ENCODE measurements at regions not wholly inside any gene's neighbourhood (a gene's known extent, or its start where the extent isn't known, plus 50 kb on each side); places are given as distances from the start of the nearest gene placed in this dataset.

GRCh38 chr18:40048253-40048652, 1906.8 kb upstream of the PIK3C3 start:
- Histone ChIP-seq H3K27ac (ENCODE audit: insufficient read depth, low read depth, low read length) (no peak overlapping the region), H3K4me1 (ENCODE audit: control insufficient read depth, extremely low read depth, insufficient read depth, low read length) (no peaks in the 10 kb centered on the region), H3K4me2 (ENCODE audit: insufficient read depth, low read length) (no peak overlapping the region), H3K9ac (replicated peaks; ENCODE audit: extremely low read depth, insufficient read depth, low read length) (no peak overlapping the region), H3K9me1 (replicated peaks; ENCODE audit: control insufficient read depth, extremely low read depth, insufficient read depth, low read length) (no peaks in the 10 kb centered on the region), H3K79me2 (ENCODE audit: control insufficient read depth, insufficient read depth, low read length) (no peaks in the 10 kb centered on the region), H2AFZ (ENCODE audit: low read depth, low read length) (no peak overlapping the region), H4K20me1 (replicated peaks; ENCODE audit: control insufficient read depth, extremely low read depth, insufficient read depth, low read length) (no peaks in the 10 kb centered on the region), H3K27me3 (ENCODE audit: control insufficient read depth in 2 of 2, insufficient read depth in 2 of 2, low read length in 2 of 2) (no peaks in the 10 kb centered on the region), H3K36me3 (ENCODE audit: control insufficient read depth in 2 of 2, extremely low read depth in 1 of 2, insufficient read depth in 2 of 2, low read length in 2 of 2) (no peaks in the 10 kb centered on the region), H3K9me3 (replicated peaks; ENCODE audit: control insufficient read depth, insufficient read depth, low read length) (no peaks in the 10 kb centered on the region), H3K4me3 (replicated peaks in 1 of 3; ENCODE audit: insufficient read depth in 1 of 3, low read depth in 1 of 3, low read length in 3 of 3) (no peak overlapping the region)
- dilution Hi-C loops (cut with MboI; ENCODE audit: extremely low pct_ligation_motif_present, low sequenced_read_pairs): no loop called here
- DNase-seq (ENCODE audit: low read depth, low spot score): no peak
- CTCF ChIA-PET: no interaction called here
- no peak for TF ChIP-seq POLR2A (IDR thresholded peaks at IDR 0.05; ENCODE audit: low read depth, low read length)
- POLR2A ChIA-PET: no interaction called here
- intact Hi-C loops (cut with micrococcal nuclease): no loop called here
- no peak for FAIRE-seq
- BruUV-seq (replicated peaks): no TSS peak

GRCh38 chr18:40046596-40046995, 1908.4 kb upstream of the PIK3C3 start:
- DNase-seq (ENCODE audit: low read depth, low spot score) (no peak), FAIRE-seq (no peak)
- Histone ChIP-seq H3K4me3 (replicated peaks in 1 of 3; ENCODE audit: insufficient read depth in 1 of 3, low read depth in 1 of 3, low read length in 3 of 3) (no peak overlapping the region), H3K27me3 (ENCODE audit: control insufficient read depth in 2 of 2, insufficient read depth in 2 of 2, low read length in 2 of 2) (no peaks in the 10 kb centered on the region), H3K4me2 (ENCODE audit: insufficient read depth, low read length) (no peak overlapping the region), H3K27ac (ENCODE audit: insufficient read depth, low read depth, low read length) (no peak overlapping the region), H3K36me3 (ENCODE audit: control insufficient read depth in 2 of 2, extremely low read depth in 1 of 2, insufficient read depth in 2 of 2, low read length in 2 of 2) (no peaks in the 10 kb centered on the region), H3K79me2 (ENCODE audit: control insufficient read depth, insufficient read depth, low read length) (no peaks in the 10 kb centered on the region), H3K9me3 (replicated peaks; ENCODE audit: control insufficient read depth, insufficient read depth, low read length) (no peaks in the 10 kb centered on the region), H3K9me1 (replicated peaks; ENCODE audit: control insufficient read depth, extremely low read depth, insufficient read depth, low read length) (no peaks in the 10 kb centered on the region), H4K20me1 (replicated peaks; ENCODE audit: control insufficient read depth, extremely low read depth, insufficient read depth, low read length) (no peaks in the 10 kb centered on the region), H3K4me1 (ENCODE audit: control insufficient read depth, extremely low read depth, insufficient read depth, low read length) (no peaks in the 10 kb centered on the region), H2AFZ (ENCODE audit: low read depth, low read length) (no peak overlapping the region), H3K9ac (replicated peaks; ENCODE audit: extremely low read depth, insufficient read depth, low read length) (no peak overlapping the region)
- intact Hi-C loops (cut with micrococcal nuclease) (no loop called here), dilution Hi-C loops (cut with MboI; ENCODE audit: extremely low pct_ligation_motif_present, low sequenced_read_pairs) (no loop called here)
- POLR2A ChIA-PET: no interaction called here
- CTCF ChIA-PET: no interaction called here
- TF ChIP-seq POLR2AphosphoS5 (IDR thresholded peaks at IDR 0.05; ENCODE audit: insufficient read depth, low read depth, low read length) (no peak), MYC (IDR thresholded peaks at IDR 0.05; ENCODE audit: low read depth, low read length) (no peak), POLR2A (IDR thresholded peaks at IDR 0.05; ENCODE audit: low read depth, low read length) (no peak)
- TF ChIP-seq, protein P1, sequence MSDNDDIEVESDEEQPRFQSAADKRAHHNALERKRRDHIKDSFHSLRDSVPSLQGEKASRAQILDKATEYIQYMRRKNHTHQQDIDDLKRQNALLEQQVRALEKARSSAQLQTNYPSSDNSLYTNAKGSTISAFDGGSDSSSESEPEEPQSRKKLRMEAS (IDR thresholded peaks at IDR 0.05; ENCODE audit: insufficient read depth, insufficient read length): no peak
- no TSS peak for BruUV-seq (replicated peaks)

Data from endothelial cell of umbilical vein (primary cell).